Ovary (tissue), 3 donors: ENCODE measurements at regions not wholly inside any gene's neighbourhood (a gene's known extent, or its start where the extent isn't known, plus 50 kb on each side); places are given as distances from the start of the nearest gene placed in this dataset.

Source experiments
- CTCF ChIP-seq, 3 donors: fragments of 450-650 bp in 2 of 3; fragments of 200-600 bp in 1 of 3; IDR thresholded peaks; one replicate each; pipeline versions ENCODE4 v1.5.1 to v1.8.0; 2016 to 2022; ENCODE audit warnings: antibody characterized with exemption in 3 of 3, mild to moderate bottlenecking in 1 of 3
- EP300 ChIP-seq: sonication (generic); formaldehyde crosslinking; IDR thresholded peaks from one replicate; pipeline ENCODE4 v1.6.1; 2017; ENCODE audit warnings: antibody characterized with exemption
- POLR2A ChIP-seq: fragments of 450-650 bp; IDR thresholded peaks from one replicate; pipeline ENCODE4 v1.6.1; 2017; ENCODE audit warnings: antibody characterized with exemption, mild to moderate bottlenecking, moderate library complexity
- donor health status: DM: no; HTN: no; CAD: no.

GRCh38 chr2:191565120-191565519 is 112.8 kb upstream of the NABP1 start:
- no peak for TF ChIP-seq CTCF (IDR thresholded peaks at IDR 0.05)
- no peak for TF ChIP-seq POLR2A
- TF ChIP-seq EP300, result no peak
